Stimulated activated CD4-positive, alpha-beta T cell treated with anti-CD3 and anti-CD28 coated beads, Interleukin-1b, Interleukin-23, amount 100 ng/mL, for 1 hour (primary cell): ENCODE measurements at regions not wholly inside any gene's neighbourhood (a gene's known extent, or its start where the extent isn't known, plus 50 kb on each side); places are given as distances from the start of the nearest gene placed in this dataset.

Source experiments
- DNase-seq, 2 donors: peaks; one replicate each; pipeline ENCODE4 v3.0.0-alpha.2; 2020; ENCODE audit warnings: low read depth in 2 of 2

GRCh38 chr1:234675006-234675405 lies 65.0 kb upstream of the IRF2BP2 start:
- no peak for DNase-seq

GRCh38 chr1:234674218-234674815 lies 64.3 kb upstream of the IRF2BP2 start:
- DNase-seq: no peak

GRCh38 chr1:234672349-234673135 lies 62.6 kb upstream of the IRF2BP2 start:
- DNase-seq: no peak

GRCh38 chr1:234670967-234671626 lies 61.1 kb upstream of the IRF2BP2 start:
- DNase-seq: no peak

DNA sequence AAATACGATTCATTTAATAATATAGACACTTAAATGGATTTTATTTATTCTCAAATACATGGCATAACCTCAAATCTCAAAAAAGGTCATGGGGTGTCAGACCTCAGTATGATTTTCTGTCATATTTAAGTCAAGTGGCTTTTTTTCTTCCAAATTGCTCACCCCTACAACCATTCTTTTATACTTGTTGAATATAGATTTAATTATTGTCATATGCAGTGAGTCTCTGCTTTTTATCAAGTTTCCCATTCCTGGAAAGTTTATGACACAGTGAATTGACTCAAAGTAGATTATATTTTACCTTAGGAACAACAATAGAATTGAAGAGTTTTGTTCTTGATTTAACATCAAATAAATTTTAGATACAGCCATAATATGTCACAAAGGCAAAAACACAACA lies 59.5 kb upstream of the IRF2BP2 start:
- no peak for DNase-seq

GRCh38 chr1:234668577-234668955 lies 58.6 kb upstream of the IRF2BP2 start:
- no peak for DNase-seq

- DNase-seq: no peak
Observed at GRCh38 chr1:234667600-234668576, 57.9 kb upstream of the IRF2BP2 start.

- DNase-seq: no peak
Observed at GRCh38 chr1:234666761-234667160, 56.8 kb upstream of the IRF2BP2 start.

- no peak for DNase-seq
Observed at GRCh38 chr1:234665975-234666605, 56.1 kb upstream of the IRF2BP2 start.

DNA sequence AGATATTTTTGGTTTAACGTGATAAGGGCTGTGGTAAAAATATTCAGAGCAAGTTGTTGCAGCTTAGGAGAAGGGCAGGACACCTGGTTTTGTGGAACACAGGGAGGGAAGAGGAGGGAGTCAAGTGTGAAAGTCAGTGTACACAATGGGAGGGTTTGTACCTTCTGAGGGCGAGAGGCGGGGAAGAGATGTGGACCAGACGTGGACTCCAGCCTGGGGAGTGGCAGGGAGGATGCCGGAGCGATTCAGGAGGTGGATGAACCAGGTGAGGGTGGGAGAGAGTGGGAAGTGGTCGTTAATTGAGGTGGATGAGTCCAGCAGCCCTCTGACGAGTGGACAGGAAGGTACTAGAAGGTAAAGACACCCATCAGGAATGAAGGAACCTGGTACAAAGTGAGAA lies 52.2 kb upstream of the IRF2BP2 start:
- no peak for DNase-seq

DNA sequence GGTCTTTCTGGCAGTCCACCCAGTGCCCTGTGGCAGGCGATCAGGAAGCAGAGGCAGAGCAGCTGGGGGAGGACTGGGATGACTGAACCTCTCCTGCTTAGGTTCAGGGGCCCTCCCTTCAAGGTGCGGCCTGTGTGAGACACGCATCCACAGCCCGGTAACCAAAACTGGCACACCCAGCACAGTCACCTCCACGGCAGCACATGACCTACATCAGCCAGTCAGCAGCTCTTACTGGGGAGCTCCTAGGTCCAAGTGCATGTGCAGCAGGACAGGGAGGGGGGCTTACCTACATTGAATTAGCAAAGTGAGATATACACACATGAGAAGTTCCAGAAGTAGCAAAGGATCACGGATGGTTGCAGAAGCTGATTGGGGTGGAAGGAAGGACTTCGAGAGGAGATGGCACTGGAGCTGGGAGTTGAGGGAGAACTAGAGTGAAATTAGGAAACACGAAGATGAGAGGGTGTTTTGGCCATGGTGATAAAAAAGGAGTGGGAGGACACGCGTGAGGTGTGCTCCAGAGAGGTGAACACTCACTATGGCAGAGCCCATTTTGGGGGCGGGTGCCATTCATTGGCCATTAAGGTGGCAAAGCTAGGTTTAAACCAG lies 51.4 kb upstream of the IRF2BP2 start:
- no peak for DNase-seq

- DNase-seq: no peak
Observed at GRCh38 chr1:234660536-234661316, 50.7 kb upstream of the IRF2BP2 start.
